NT2/D1 (cell line): ENCODE measurements at regions not wholly inside any gene's neighbourhood (a gene's known extent, or its start where the extent isn't known, plus 50 kb on each side); places are given as distances from the start of the nearest gene placed in this dataset.

ENCODE experiments used
- SUZ12 ChIP-seq: IDR thresholded peaks from 2 replicates; pipeline ENCODE4 v1.6.1; 2011; ENCODE audit not compliant: insufficient read length, insufficient read depth; ENCODE audit errors: extremely low read depth
- YY1 ChIP-seq: IDR thresholded peaks from 2 replicates; pipeline ENCODE4 v1.6.1; 2011; ENCODE audit not compliant: insufficient read length, insufficient read depth
- ZNF274 ChIP-seq: IDR thresholded peaks from 2 replicates; pipeline ENCODE4 v1.6.1; 2011; ENCODE audit warnings: mild to moderate bottlenecking, low read depth, low read length

DNA sequence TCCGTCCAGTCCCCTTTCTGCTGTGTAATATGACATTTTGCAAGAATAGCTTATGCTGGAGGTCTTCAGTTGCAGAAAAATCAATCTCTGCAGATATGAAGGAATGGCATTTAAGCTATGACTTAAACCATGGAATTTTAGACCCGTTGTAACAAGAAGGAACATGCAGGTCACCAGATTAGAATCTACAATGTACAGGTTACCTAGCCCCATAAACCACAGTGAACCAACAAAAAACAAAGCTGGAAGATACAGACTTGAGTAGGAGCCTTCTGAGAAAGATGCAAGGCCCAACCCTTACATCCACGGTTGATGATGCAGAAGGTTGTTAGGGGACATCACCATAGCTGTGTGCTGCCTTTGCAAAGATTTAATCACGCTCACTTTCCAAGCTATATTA, 132.5 kb downstream of the WT1 start:
- TF ChIP-seq YY1 = no peak
- TF ChIP-seq ZNF274 = no peak
- no peak for TF ChIP-seq SUZ12
